ENCODE measurements at regions not wholly inside any gene's neighbourhood (a gene's known extent, or its start where the extent isn't known, plus 50 kb on each side); places are given as distances from the start of the nearest gene placed in this dataset.

DNA sequence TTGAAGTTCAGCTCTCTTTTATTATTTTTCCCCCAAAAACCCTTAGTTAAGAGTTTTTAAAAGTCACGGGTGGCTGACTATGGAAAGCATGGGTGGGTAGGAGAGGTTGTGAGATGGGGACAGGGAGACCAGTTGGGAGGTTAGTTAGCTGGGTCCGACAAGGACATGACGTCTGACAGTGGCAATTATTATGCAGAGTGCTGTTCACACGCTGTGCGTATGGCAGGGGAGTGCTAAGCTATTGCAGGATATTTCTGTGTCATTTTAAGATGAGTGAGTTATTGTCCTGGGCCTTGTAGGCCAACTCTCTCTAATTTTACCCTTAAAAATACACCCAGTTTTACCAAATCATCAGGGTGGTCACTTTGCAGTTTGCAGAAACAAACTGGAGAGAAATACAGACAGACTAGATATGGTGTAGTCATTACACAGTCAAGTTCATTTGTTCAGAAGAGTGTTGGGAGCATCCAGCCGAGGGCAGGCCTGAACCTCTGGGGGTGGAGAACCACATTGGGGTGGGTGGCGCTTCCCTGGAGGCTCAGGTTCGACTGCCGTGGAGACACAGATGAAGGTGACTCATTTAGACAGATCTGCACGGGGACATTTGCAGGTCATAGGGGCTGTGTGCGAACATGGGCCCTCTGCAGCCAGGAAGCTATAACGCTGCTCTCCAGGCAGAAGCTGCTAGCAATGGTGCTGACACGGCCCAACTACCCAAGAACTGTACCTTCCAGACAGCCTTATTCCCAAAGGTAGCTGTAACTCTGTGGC is 307.6 kb downstream of the QKI start:
- TF ChIP-seq, protein P1, sequence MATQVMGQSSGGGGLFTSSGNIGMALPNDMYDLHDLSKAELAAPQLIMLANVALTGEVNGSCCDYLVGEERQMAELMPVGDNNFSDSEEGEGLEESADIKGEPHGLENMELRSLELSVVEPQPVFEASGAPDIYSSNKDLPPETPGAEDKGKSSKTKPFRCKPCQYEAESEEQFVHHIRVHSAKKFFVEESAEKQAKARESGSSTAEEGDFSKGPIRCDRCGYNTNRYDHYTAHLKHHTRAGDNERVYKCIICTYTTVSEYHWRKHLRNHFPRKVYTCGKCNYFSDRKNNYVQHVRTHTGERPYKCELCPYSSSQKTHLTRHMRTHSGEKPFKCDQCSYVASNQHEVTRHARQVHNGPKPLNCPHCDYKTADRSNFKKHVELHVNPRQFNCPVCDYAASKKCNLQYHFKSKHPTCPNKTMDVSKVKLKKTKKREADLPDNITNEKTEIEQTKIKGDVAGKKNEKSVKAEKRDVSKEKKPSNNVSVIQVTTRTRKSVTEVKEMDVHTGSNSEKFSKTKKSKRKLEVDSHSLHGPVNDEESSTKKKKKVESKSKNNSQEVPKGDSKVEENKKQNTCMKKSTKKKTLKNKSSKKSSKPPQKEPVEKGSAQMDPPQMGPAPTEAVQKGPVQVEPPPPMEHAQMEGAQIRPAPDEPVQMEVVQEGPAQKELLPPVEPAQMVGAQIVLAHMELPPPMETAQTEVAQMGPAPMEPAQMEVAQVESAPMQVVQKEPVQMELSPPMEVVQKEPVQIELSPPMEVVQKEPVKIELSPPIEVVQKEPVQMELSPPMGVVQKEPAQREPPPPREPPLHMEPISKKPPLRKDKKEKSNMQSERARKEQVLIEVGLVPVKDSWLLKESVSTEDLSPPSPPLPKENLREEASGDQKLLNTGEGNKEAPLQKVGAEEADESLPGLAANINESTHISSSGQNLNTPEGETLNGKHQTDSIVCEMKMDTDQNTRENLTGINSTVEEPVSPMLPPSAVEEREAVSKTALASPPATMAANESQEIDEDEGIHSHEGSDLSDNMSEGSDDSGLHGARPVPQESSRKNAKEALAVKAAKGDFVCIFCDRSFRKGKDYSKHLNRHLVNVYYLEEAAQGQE (IDR thresholded peaks at IDR 0.05; ENCODE audit: insufficient read depth in 1 of 2, low read depth in 2 of 2, low read length in 2 of 2): no peak
- TF ChIP-seq FOXP2 (optimal IDR thresholded peaks at IDR 0.05; ENCODE audit: borderline replicate concordance, extremely low read depth, extremely low read length, insufficient read depth) (no peak), SIN3A (IDR thresholded peaks at IDR 0.05; ENCODE audit: borderline replicate concordance, insufficient read depth, low read length) (no peak), POLR2AphosphoS5 (IDR thresholded peaks at IDR 0.05; ENCODE audit: low read depth, low read length) (no peak), TAF1 (IDR thresholded peaks at IDR 0.05; ENCODE audit: borderline replicate concordance, insufficient read depth, low read length) (no peak)

DNA sequence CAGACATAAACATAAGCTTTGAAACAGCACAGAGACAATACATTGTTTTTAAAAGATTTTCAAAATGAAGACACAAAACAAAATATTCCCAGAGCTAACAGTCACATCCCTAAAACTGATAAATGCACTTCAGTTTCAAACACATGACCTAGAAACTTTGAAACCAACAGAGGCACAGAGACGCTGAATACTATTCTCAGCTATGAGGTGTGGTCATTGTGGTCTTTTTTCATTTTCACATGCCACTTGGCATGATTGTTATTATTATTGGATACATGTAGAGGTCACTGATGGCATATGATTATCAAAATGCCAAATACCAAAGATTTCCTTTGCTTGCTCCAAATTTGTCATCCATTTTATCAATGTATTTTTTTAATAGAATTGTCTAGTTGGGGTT is 306.9 kb downstream of the QKI start:
- TF ChIP-seq POLR2AphosphoS5 (IDR thresholded peaks at IDR 0.05; ENCODE audit: low read depth, low read length) (no peak), TAF1 (IDR thresholded peaks at IDR 0.05; ENCODE audit: borderline replicate concordance, insufficient read depth, low read length) (no peak), FOXP2 (optimal IDR thresholded peaks at IDR 0.05; ENCODE audit: borderline replicate concordance, extremely low read depth, extremely low read length, insufficient read depth) (no peak), SIN3A (IDR thresholded peaks at IDR 0.05; ENCODE audit: borderline replicate concordance, insufficient read depth, low read length) (no peak)
- TF ChIP-seq, protein P1 (IDR thresholded peaks at IDR 0.05; ENCODE audit: insufficient read depth in 1 of 2, low read depth in 2 of 2, low read length in 2 of 2): no peak

DNA sequence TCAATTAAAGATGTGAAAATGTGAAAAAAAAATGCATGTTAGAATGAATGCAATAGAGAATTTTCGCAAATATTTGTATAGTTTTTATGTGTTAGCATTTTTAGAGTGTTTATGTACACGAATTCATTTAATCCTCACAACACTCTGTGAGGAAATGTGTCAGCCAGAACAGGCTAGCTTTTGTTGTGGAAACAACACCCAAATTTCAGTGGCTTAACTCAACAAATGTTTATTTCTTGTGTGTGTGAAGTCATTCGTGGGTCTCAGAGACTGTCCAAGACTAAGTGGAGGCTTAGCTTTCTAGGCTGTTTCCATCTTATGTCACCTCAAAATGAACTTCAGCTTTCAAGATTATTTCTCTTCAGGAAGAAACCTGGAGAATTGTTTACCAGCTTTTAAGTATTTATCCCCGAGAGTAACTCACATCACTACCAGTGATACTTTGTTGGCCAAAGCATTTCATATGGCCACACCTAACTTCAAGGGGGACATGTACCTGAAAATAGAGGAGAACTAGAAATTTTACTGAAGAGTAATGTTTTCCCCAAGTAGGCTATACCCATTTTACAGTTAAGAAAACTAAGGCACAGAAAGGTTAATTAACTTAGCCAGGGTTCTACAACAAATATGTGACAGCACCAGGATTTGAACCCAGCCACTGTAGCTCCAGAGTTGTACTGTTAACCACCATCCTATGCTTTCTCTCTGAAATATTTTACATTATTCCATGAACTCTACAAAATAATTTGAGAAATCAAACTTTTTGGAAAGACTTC is 306.1 kb downstream of the QKI start:
- TF ChIP-seq TAF1 (IDR thresholded peaks at IDR 0.05; ENCODE audit: borderline replicate concordance, insufficient read depth, low read length) (no peak), POLR2AphosphoS5 (IDR thresholded peaks at IDR 0.05; ENCODE audit: low read depth, low read length) (no peak), FOXP2 (optimal IDR thresholded peaks at IDR 0.05; ENCODE audit: borderline replicate concordance, extremely low read depth, extremely low read length, insufficient read depth) (no peak)
- TF ChIP-seq, protein P1 (IDR thresholded peaks at IDR 0.05; ENCODE audit: insufficient read depth in 1 of 2, low read depth in 2 of 2, low read length in 2 of 2): no peak

DNA sequence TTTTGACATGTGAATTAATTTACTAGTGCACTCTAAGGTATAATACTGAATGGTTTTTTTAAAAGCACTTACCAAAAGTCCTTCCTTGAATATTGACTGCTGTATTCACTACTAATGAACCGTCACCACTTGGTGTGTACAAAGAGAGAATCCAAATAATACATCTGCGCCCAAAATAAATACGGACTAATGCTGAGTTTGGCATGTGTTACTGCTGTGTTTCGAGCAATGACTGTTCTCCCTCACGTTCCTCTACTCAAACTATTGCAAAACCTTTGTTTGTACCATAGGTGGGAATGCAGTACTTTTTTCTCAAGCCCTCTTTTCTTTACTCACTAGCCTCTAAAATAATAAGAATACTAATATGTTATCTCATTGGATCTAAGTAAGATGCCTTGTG is 305.5 kb downstream of the QKI start:
- TF ChIP-seq TAF1 (IDR thresholded peaks at IDR 0.05; ENCODE audit: borderline replicate concordance, insufficient read depth, low read length): no peak
- no peak for TF ChIP-seq FOXP2 (optimal IDR thresholded peaks at IDR 0.05; ENCODE audit: borderline replicate concordance, extremely low read depth, extremely low read length, insufficient read depth)
- no peak for TF ChIP-seq POLR2AphosphoS5 (IDR thresholded peaks at IDR 0.05; ENCODE audit: low read depth, low read length)
- TF ChIP-seq SIN3A (IDR thresholded peaks at IDR 0.05; ENCODE audit: borderline replicate concordance, insufficient read depth, low read length): no peak
- TF ChIP-seq, protein P1 (IDR thresholded peaks at IDR 0.05; ENCODE audit: insufficient read depth in 1 of 2, low read depth in 2 of 2, low read length in 2 of 2): no peak
